ENCODE measurements at regions not wholly inside any gene's neighbourhood (a gene's known extent, or its start where the extent isn't known, plus 50 kb on each side); places are given as distances from the start of the nearest gene placed in this dataset.

DNA sequence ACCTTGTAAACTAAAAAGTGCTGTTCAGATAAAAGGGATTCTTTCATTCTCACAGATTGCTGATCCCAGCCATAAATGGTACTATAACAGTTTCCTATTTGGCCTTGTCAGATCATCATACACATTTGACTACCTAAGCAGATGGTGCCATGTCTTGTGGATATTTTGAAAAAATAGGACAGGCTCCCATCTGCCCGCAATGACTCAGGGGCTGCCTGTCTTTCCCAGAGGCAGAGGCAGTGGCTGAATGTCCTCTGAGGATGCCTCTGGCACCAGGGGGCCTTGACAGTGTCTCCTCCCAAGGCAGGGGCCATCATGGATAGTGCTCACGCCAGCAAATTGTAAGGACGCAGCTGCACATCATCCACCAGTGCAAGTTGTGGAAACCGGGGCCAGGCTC, 323.0 kb upstream of the PODXL start:
- TF ChIP-seq, protein P1, sequence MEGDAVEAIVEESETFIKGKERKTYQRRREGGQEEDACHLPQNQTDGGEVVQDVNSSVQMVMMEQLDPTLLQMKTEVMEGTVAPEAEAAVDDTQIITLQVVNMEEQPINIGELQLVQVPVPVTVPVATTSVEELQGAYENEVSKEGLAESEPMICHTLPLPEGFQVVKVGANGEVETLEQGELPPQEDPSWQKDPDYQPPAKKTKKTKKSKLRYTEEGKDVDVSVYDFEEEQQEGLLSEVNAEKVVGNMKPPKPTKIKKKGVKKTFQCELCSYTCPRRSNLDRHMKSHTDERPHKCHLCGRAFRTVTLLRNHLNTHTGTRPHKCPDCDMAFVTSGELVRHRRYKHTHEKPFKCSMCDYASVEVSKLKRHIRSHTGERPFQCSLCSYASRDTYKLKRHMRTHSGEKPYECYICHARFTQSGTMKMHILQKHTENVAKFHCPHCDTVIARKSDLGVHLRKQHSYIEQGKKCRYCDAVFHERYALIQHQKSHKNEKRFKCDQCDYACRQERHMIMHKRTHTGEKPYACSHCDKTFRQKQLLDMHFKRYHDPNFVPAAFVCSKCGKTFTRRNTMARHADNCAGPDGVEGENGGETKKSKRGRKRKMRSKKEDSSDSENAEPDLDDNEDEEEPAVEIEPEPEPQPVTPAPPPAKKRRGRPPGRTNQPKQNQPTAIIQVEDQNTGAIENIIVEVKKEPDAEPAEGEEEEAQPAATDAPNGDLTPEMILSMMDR (IDR thresholded peaks at IDR 0.05), result no peak
- WGBS, 2 donors, result 93 to 95% methylated on average over 4 of the region's 4 CpGs
- Histone ChIP-seq H3K9me3 (peaks cover 0 to 2% (median 0%) of the 10 kb centered on the region in 11 donors), H3K27ac (no peak overlapping the region), H3K27me3 (peaks cover 0 to 11% (median 0%) of the 10 kb centered on the region in 7 donors), H3K4me3 (no peak overlapping the region), H3K36me3 (no peaks in the 10 kb centered on the region), H3K4me1 (no peaks in the 10 kb centered on the region)
- no peak for DNase-seq
- intact Hi-C loops (cut with DNase I), result loop anchor here in 1 of 10 donors (5.0 kb wide), 1 partner anchor 383 kb away; no protein-coding TSS in a partner anchor
- no peak for ATAC-seq

DNA sequence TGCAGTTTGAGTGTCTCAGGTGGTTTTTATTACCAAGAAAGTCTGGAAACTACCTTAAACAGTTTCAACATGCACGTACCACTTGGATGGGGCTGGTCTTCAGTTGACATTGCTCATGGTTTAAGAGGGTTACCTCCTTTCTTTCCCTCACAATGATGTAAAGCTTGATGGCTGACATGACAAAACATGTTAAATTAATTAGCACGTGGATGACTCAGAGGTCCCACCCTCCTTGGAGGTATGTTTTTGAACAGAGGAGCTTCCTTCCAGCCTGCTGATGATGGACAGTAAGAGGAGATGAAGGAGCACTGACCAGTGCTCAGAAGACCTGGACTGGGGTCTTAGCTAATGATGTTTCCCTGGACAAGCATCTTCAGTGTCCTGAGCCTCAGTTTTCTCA, 322.3 kb upstream of the PODXL start:
- H3K4me3 ChIP-seq, result no peak overlapping the region
- H3K9me3 ChIP-seq, result no peaks in the 10 kb centered on the region
- WGBS, 2 donors, result 63 to 83% methylated on average over 2 of the region's 2 CpGs
- TF ChIP-seq, protein P1 (IDR thresholded peaks at IDR 0.05), result no peak
- H3K27me3 ChIP-seq, result peaks cover 0 to 17% (median under 1%) of the 10 kb centered on the region in 7 donors
- no peak overlapping the region for H3K27ac ChIP-seq
- H3K36me3 ChIP-seq, result no peaks in the 10 kb centered on the region
- no peaks in the 10 kb centered on the region for H3K4me1 ChIP-seq
- ATAC-seq, result no peak
- intact Hi-C loops (cut with DNase I), result loop anchor here in 1 of 10 donors (5.0 kb wide), 1 partner anchor 384 kb away; no protein-coding TSS in a partner anchor
- DNase-seq, result no peak

DNA sequence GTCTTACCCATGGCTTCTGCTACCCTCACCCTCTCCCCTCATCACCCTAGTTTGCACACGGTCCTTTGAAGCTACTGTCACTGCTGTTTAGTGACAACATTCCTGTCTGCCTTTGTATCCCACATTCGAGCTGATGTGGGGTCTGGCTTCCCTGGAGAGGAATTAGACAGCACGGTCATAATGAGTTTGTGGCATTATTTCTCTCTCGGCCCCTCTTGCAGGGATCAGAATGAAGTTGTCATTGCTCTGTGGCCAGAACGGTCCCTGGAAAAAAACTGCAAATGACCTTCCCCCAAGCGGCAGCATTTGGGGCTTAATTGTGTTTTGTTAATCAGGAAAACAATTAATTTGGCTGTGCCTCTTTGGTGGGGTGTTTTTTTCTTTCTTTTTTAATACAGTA, 317.2 kb upstream of the PODXL start:
- peaks cover 0 to 43% (median 8%) of the 10 kb centered on the region in 7 donors for H3K27me3 ChIP-seq
- WGBS, 2 donors, result 47 to 50% methylated on average over 6 of the region's 6 CpGs
- H3K4me1 ChIP-seq, result no peaks in the 10 kb centered on the region
- TF ChIP-seq, protein P1 (IDR thresholded peaks at IDR 0.05), result no peak
- H3K9me3 ChIP-seq, result no peaks in the 10 kb centered on the region
- intact Hi-C loops (cut with DNase I), result no loop called here
- DNase-seq (no peak), ATAC-seq (no peak)
- no peak overlapping the region for H3K27ac ChIP-seq
- no peaks in the 10 kb centered on the region for H3K36me3 ChIP-seq
- no peak overlapping the region for H3K4me3 ChIP-seq

DNA sequence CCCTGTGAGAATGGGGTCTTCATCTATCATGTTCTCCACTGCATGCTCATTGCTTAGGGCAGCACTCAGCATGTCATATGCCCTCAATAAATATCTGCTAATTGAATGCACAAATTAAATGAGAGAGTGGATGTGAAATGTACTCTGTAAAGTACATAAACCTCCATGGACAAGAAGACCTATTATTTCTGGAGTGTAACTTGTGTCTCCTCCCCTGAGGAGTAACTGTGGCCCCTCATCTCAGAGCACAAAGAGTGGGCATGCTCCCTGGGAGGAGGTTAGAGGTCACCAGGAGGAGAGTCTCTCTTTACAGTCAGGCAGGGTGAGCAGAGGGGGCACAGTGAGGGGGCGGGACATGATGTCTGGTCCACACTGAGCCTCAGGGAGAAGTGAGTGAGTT, 313.6 kb upstream of the PODXL start:
- TF ChIP-seq, protein P1 (IDR thresholded peaks at IDR 0.05), result no peak
- intact Hi-C loops (cut with DNase I), result no loop called here
- H3K27me3 ChIP-seq, result peaks cover 0 to 43% (median 8%) of the 10 kb centered on the region in 7 donors

More for the DNA sequence above, 313.6 kb upstream of the PODXL start:
- Histone ChIP-seq H3K27ac (no peak overlapping the region), H3K4me3 (no peak overlapping the region), H3K9me3 (no peaks in the 10 kb centered on the region), H3K36me3 (no peaks in the 10 kb centered on the region), H3K4me1 (no peaks in the 10 kb centered on the region)
- 94 to 95% methylated on average over 1 of the region's 1 CpG for WGBS, 2 donors
- DNase-seq (no peak), ATAC-seq (no peak)
